T1000 (cell line): ENCODE measurements at regions not wholly inside any gene's neighbourhood (a gene's known extent, or its start where the extent isn't known, plus 50 kb on each side); places are given as distances from the start of the nearest gene placed in this dataset.

ENCODE experiments used
- DNase-seq: peaks from one replicate; lab custom pipeline; 2025; ENCODE audit warnings: mixed read lengths; lab: John Stamatoyannopoulos, UW

GRCh38 chr22:48855593-48856307 is 971.9 kb downstream of the BRD1 start:
- no peak for DNase-seq

- DNase-seq, result no peak
Measured at GRCh38 chr22:48855013-48855412, 972.7 kb downstream of the BRD1 start.

- DNase-seq, result no peak
Measured at GRCh38 chr22:48853627-48854240, 973.9 kb downstream of the BRD1 start.

- DNase-seq, result no peak
Measured at GRCh38 chr22:48851933-48852549, 975.6 kb downstream of the BRD1 start.

GRCh38 chr22:48850658-48851287 is 976.9 kb downstream of the BRD1 start:
- DNase-seq, result no peak

- no peak for DNase-seq
Measured at GRCh38 chr22:48849963-48850657, 977.6 kb downstream of the BRD1 start.

- DNase-seq, result no peak
Measured at GRCh38 chr22:48849219-48849912, 978.3 kb downstream of the BRD1 start.

- no peak for DNase-seq
Measured at GRCh38 chr22:48846200-48846599, 981.5 kb downstream of the BRD1 start.

GRCh38 chr22:48845356-48845936 is 982.2 kb downstream of the BRD1 start:
- no peak for DNase-seq

- DNase-seq, result no peak
Measured at GRCh38 chr22:48844056-48844675, 983.5 kb downstream of the BRD1 start.

- no peak for DNase-seq
Measured at GRCh38 chr22:48843640-48844039, 984.0 kb downstream of the BRD1 start.

- DNase-seq, result no peak
Measured at GRCh38 chr22:48842976-48843375, 984.7 kb downstream of the BRD1 start.

GRCh38 chr22:48842583-48842945 is 985.1 kb downstream of the BRD1 start:
- DNase-seq, result no peak

GRCh38 chr22:48841881-48842582 is 985.6 kb downstream of the BRD1 start:
- no peak for DNase-seq

GRCh38 chr22:48840112-48840949 is 987.3 kb downstream of the BRD1 start:
- no peak for DNase-seq

GRCh38 chr22:48838846-48839730 is 988.6 kb downstream of the BRD1 start:
- DNase-seq, result no peak

GRCh38 chr22:48838376-48838775 is 989.3 kb downstream of the BRD1 start:
- no peak for DNase-seq

GRCh38 chr22:48837341-48837935 is 990.2 kb downstream of the BRD1 start:
- DNase-seq, result no peak
